SK-N-SH (cell line): ENCODE measurements at regions not wholly inside any gene's neighbourhood (a gene's known extent, or its start where the extent isn't known, plus 50 kb on each side); places are given as distances from the start of the nearest gene placed in this dataset.

Experiments used
- CTCF ChIA-PET: fragments of 300-600, 350-600 bp; formaldehyde crosslinking; extraction: SDS; loops from one replicate; lab custom pipeline; 2021; lab: Yijun Ruan, JAX
- POLR2A ChIA-PET: fragments of 350-600 bp; sonication (Branson Sonifier 250); formaldehyde crosslinking; extraction: SDS; loops from one replicate; lab custom pipeline; 2020; ENCODE audit warnings: antibody characterized with exemption, inconsistent platforms; lab: Yijun Ruan, JAX
- DNase-seq: peaks from one replicate; pipeline ENCODE4 v3.0.0; 2012
- H2AFZ ChIP-seq: fragments of 200-600 bp; sonication (generic); 2 replicates; pipeline ENCODE4 v1.8.1; 2016; ENCODE audit warnings: antibody characterized with exemption, mild to moderate bottlenecking, low read depth
- H3F3A ChIP-seq: fragments of 200-600 bp; sonication (generic); replicated peaks from 2 replicates; pipeline ENCODE3; 2016; ENCODE audit warnings: antibody characterized with exemption, mild to moderate bottlenecking; ENCODE audit not compliant: insufficient read depth
- H3K27ac ChIP-seq, 2 experiments: fragments of 200-500 bp in 1 of 2; fragments of 200-600 bp in 1 of 2; sonication (Bioruptor generic) in 1 of 2; sonication (generic), shearing (Covaris generic) in 1 of 2; 2 replicates each; pipeline versions ENCODE4 v1.5.1 to v1.6.1; 2014 to 2016; ENCODE audit warnings: low read depth in 2 of 2, inconsistent platforms in 1 of 2, low read length in 1 of 2, mild to moderate bottlenecking in 1 of 2, mixed read lengths in 1 of 2
- H3K27me3 ChIP-seq: fragments of 200-600 bp; sonication (generic), shearing (Covaris generic); 2 replicates; pipeline ENCODE4 v1.6.1; 2016; ENCODE audit warnings: mixed run types; ENCODE audit not compliant: insufficient read depth
- H3K36me3 ChIP-seq, 2 experiments: fragments of 200-500 bp in 1 of 2; fragments of 200-600 bp in 1 of 2; sonication (Bioruptor generic) in 1 of 2; sonication (generic) in 1 of 2; replicated peaks in 1 of 2; 2 replicates each; pipeline versions ENCODE3 to v1.5.1; 2014 to 2016; ENCODE audit warnings: low read length in 1 of 2, mild to moderate bottlenecking in 1 of 2; ENCODE audit not compliant: insufficient read depth in 2 of 2, control insufficient read depth in 1 of 2
- H3K4me1 ChIP-seq, 2 experiments: fragments of 200-500 bp in 1 of 2; fragments of 200-600 bp in 1 of 2; sonication (Bioruptor generic) in 1 of 2; sonication (generic), shearing (Covaris generic) in 1 of 2; 2 replicates each; pipeline versions ENCODE4 v1.5.1 to v1.6.1; 2014 to 2016; ENCODE audit warnings: low read depth in 1 of 2, low read length in 1 of 2, mixed run types in 1 of 2; ENCODE audit not compliant: insufficient read depth in 2 of 2, control insufficient read depth in 1 of 2
- H3K4me2 ChIP-seq: fragments of 200-600 bp; sonication (generic), shearing (Covaris generic); 2 replicates; pipeline ENCODE4 v1.6.1; 2017; ENCODE audit warnings: mixed run types
- H3K4me3 ChIP-seq, 2 experiments: fragments of 200-500 bp in 1 of 2; fragments of 200-600 bp in 1 of 2; sonication (Bioruptor generic) in 1 of 2; sonication (generic), shearing (Covaris generic) in 1 of 2; 2 replicates each; pipeline versions ENCODE4 v1.5.1 to v1.8.1; 2014 to 2016; ENCODE audit warnings: low read depth in 2 of 2, inconsistent platforms in 1 of 2, low read length in 1 of 2, mild to moderate bottlenecking in 1 of 2, mixed read lengths in 1 of 2, moderate library complexity in 1 of 2
- H3K79me2 ChIP-seq: fragments of 200-600 bp; sonication (generic); 2 replicates; pipeline ENCODE4 v1.8.1; 2017; ENCODE audit warnings: mild to moderate bottlenecking; ENCODE audit not compliant: insufficient read depth
- H3K9ac ChIP-seq: fragments of 200-600 bp; sonication (generic); 2 replicates; pipeline ENCODE4 v1.6.1; 2017; ENCODE audit warnings: mixed run types
- H3K9me2 ChIP-seq: fragments of 200-600 bp; sonication (generic); 2 replicates; pipeline ENCODE4 v1.6.1; 2017; ENCODE audit warnings: mixed run types
- H3K9me3 ChIP-seq: fragments of 200-600 bp; sonication (generic); 2 replicates; pipeline ENCODE4 v1.6.1; 2017; ENCODE audit warnings: mixed run types, mild to moderate bottlenecking, moderate library complexity
- H4K20me1 ChIP-seq: fragments of 200-600 bp; sonication (generic); 2 replicates; pipeline ENCODE4 v1.6.1; 2017; ENCODE audit warnings: mild to moderate bottlenecking, mixed run types; ENCODE audit not compliant: insufficient read depth
- CHD2 ChIP-seq: fragments of 150-350 bp; IDR thresholded peaks from 2 replicates; pipeline ENCODE4 v1.6.1; 2018; ENCODE audit warnings: low read length; ENCODE audit not compliant: partially characterized antibody
- EP300 ChIP-seq, 2 experiments: IDR thresholded peaks; 2 replicates each; pipeline versions ENCODE4 v1.4.0 to v1.6.1; 2012; ENCODE audit warnings: borderline replicate concordance in 1 of 2, low read depth in 1 of 2, low read length in 1 of 2
- FOXJ3 ChIP-seq: sonication (generic); formaldehyde crosslinking; IDR thresholded peaks from 2 replicates; pipeline ENCODE4 v1.5.1; 2020; ENCODE audit warnings: mild to moderate bottlenecking, missing genetic modification reagents
- FOXM1 ChIP-seq: IDR thresholded peaks from 2 replicates; pipeline ENCODE4 v1.4.0; 2012; ENCODE audit warnings: low read depth, mild to moderate bottlenecking
- GABPA ChIP-seq: IDR thresholded peaks from 2 replicates; pipeline ENCODE4 v1.4.0; 2012; ENCODE audit warnings: low read depth, mild to moderate bottlenecking
- GATA2 ChIP-seq: sonication (generic); formaldehyde crosslinking; IDR thresholded peaks from 2 replicates; pipeline ENCODE4 v1.5.0; 2020; ENCODE audit warnings: mild to moderate bottlenecking, missing genetic modification reagents
- MXI1 ChIP-seq: IDR thresholded peaks from 2 replicates; pipeline ENCODE4 v1.6.1; 2012; ENCODE audit warnings: mild to moderate bottlenecking, low read depth, low read length, improper control_type of control experiment
- NFIC ChIP-seq: IDR thresholded peaks from 2 replicates; pipeline ENCODE4 v1.4.0; 2012; ENCODE audit warnings: borderline replicate concordance
- POLR2AphosphoS5 ChIP-seq: IDR thresholded peaks from 2 replicates; pipeline ENCODE4 v1.6.1; 2012; ENCODE audit warnings: low read depth, low read length
- RAD21 ChIP-seq: IDR thresholded peaks from 2 replicates; pipeline ENCODE4 v1.6.1; 2012; ENCODE audit warnings: mild to moderate bottlenecking, low read length
- REST ChIP-seq: IDR thresholded peaks from 2 replicates; pipeline ENCODE4 v1.6.1; 2012; ENCODE audit warnings: mild to moderate bottlenecking, low read depth, low read length, moderate library complexity
- RXRA ChIP-seq: IDR thresholded peaks from 2 replicates; pipeline ENCODE4 v1.4.0; 2012; ENCODE audit warnings: low read depth, mild to moderate bottlenecking, borderline replicate concordance
- SMC3 ChIP-seq: IDR thresholded peaks from 2 replicates; pipeline ENCODE4 v1.6.1; 2012; ENCODE audit warnings: low read depth, low read length, improper control_type of control experiment
- WGBS: methylation state at CpG from one replicate; pipeline ENCODE4 v1.1.6; 2017; ENCODE audit warnings: low lambda C conversion rate; 5-methylcytosine and 5-hydroxymethylcytosine counted together
- TF ChIP-seq, protein P1 (sequence below): IDR thresholded peaks from 2 replicates; pipeline ENCODE4 v1.4.0; 2012; ENCODE audit warnings: low read depth
- TF ChIP-seq, protein P2 (sequence below): IDR thresholded peaks from 2 replicates; pipeline ENCODE4 v1.4.0; 2012; ENCODE audit warnings: low read depth, borderline replicate concordance
- TF ChIP-seq, protein P3 (sequence below): fragments of 150-350 bp; IDR thresholded peaks from 2 replicates; pipeline ENCODE4 v1.6.1; 2016; ENCODE audit warnings: mild to moderate bottlenecking, low read depth, low read length

DNA sequence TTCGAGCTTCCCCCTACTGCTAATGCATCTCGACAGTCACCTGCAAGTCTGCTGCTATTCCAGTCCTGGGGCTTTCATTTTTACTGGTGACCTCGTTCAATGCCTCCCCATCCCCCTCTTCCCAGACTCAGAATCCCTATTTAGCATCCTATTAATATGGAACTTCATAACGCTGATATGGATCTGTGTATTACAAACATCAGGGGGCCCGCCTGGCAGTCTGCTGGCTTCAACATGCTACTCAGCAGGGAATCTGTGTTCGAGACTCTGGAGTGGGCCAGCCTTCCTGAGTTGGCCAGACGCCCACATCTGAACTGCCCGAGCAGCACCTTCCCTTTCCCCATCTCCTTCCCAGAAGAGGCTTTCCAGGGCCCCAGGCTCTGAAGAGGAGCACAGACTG is 173.9 kb upstream of the PPARGC1A start:
- no peak overlapping the region for H3K4me3 ChIP-seq
- H3K36me3 ChIP-seq, result no peaks in the 10 kb centered on the region
- ChIA-PET POLR2A (no interaction called here), CTCF (interaction anchor here (0.7 kb wide), 1 partner anchor 38 kb away, joined by 3 read pairs; no protein-coding TSS in a partner anchor)
- TF ChIP-seq NFIC, result no peak
- no peak for TF ChIP-seq SMC3
- no peak for TF ChIP-seq FOXM1
- TF ChIP-seq POLR2AphosphoS5, result no peak
- no peak for TF ChIP-seq GABPA
- TF ChIP-seq, protein P1, sequence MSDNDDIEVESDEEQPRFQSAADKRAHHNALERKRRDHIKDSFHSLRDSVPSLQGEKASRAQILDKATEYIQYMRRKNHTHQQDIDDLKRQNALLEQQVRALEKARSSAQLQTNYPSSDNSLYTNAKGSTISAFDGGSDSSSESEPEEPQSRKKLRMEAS, result no peak
- no peak for TF ChIP-seq REST
- TF ChIP-seq FOXJ3, result no peak
- no peak for TF ChIP-seq RXRA
- no peak for TF ChIP-seq GATA2 (CRISPR knock-in tag)
- no peak for TF ChIP-seq CHD2
- TF ChIP-seq MXI1, result no peak
- TF ChIP-seq RAD21, result no peak
- TF ChIP-seq EP300 (IDR thresholded peaks at IDR 0.05; ENCODE audit: borderline replicate concordance in 1 of 2, low read depth in 1 of 2, low read length in 1 of 2), result no peak
- TF ChIP-seq, protein P2, sequence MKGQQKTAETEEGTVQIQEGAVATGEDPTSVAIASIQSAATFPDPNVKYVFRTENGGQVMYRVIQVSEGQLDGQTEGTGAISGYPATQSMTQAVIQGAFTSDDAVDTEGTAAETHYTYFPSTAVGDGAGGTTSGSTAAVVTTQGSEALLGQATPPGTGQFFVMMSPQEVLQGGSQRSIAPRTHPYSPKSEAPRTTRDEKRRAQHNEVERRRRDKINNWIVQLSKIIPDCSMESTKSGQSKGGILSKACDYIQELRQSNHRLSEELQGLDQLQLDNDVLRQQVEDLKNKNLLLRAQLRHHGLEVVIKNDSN, result no peak
- TF ChIP-seq, protein P3, sequence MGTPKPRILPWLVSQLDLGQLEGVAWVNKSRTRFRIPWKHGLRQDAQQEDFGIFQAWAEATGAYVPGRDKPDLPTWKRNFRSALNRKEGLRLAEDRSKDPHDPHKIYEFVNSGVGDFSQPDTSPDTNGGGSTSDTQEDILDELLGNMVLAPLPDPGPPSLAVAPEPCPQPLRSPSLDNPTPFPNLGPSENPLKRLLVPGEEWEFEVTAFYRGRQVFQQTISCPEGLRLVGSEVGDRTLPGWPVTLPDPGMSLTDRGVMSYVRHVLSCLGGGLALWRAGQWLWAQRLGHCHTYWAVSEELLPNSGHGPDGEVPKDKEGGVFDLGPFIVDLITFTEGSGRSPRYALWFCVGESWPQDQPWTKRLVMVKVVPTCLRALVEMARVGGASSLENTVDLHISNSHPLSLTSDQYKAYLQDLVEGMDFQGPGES, result no peak
- H3K9ac ChIP-seq, result no peak overlapping the region
- H3F3A ChIP-seq, result no peaks in the 10 kb centered on the region
- no peak overlapping the region for H3K4me2 ChIP-seq
- H3K79me2 ChIP-seq, result no peaks in the 10 kb centered on the region
- no peak overlapping the region for H2AFZ ChIP-seq
- H3K27me3 ChIP-seq, result no peaks in the 10 kb centered on the region
- 22% methylated on average over 8 of the region's 8 CpGs for WGBS
- H3K9me2 ChIP-seq, result no peaks in the 10 kb centered on the region
- peak; percentile 11 for DNase-seq
- no peaks in the 10 kb centered on the region for H3K9me3 ChIP-seq
- no peaks in the 10 kb centered on the region for H4K20me1 ChIP-seq
- no peak overlapping the region for H3K27ac ChIP-seq
- peaks cover 0 to 2% of the 10 kb centered on the region in 2 experiments; a peak in 1 of 4 replicates for H3K4me1 ChIP-seq
